ENCODE measurements at regions not wholly inside any gene's neighbourhood (a gene's known extent, or its start where the extent isn't known, plus 50 kb on each side); places are given as distances from the start of the nearest gene placed in this dataset.
"Not testable (repeated sequence)": the region's sequence is repeated elsewhere in the genome, so short reads cannot be mapped to it uniquely, and the experiment has no call there.

GRCh38 chr2:14074691-14075090, 557.8 kb upstream of the LRATD1 start:
- Histone ChIP-seq H3K27ac (ENCODE audit: low read length) (no peak overlapping the region), H3K27me3 (ENCODE audit: control insufficient read depth, insufficient read depth, low read length) (no peaks in the 10 kb centered on the region), H3K36me3 (ENCODE audit: control insufficient read depth, insufficient read depth, low read length) (no peaks in the 10 kb centered on the region), H3K4me3 (ENCODE audit: low read length) (no peak overlapping the region), H3K9me3 (replicated peaks; ENCODE audit: control insufficient read depth, low read depth, low read length) (no peaks in the 10 kb centered on the region), H3K4me1 (ENCODE audit: control insufficient read depth, insufficient read depth, low read length) (no peaks in the 10 kb centered on the region)
- WGBS (ENCODE audit: insufficient coverage) = no CpG with 5 or more reads among the region's 1 CpG
- DNase-seq = no peak

GRCh38 chr2:14079576-14079975, 552.9 kb upstream of the LRATD1 start:
- Histone ChIP-seq H3K27ac (ENCODE audit: low read length) (no peak overlapping the region), H3K9me3 (replicated peaks; ENCODE audit: control insufficient read depth, low read depth, low read length) (peaks cover 3% of the 10 kb centered on the region), H3K27me3 (ENCODE audit: control insufficient read depth, insufficient read depth, low read length) (no peaks in the 10 kb centered on the region), H3K4me3 (ENCODE audit: low read length) (no peak overlapping the region), H3K36me3 (ENCODE audit: control insufficient read depth, insufficient read depth, low read length) (no peaks in the 10 kb centered on the region), H3K4me1 (ENCODE audit: control insufficient read depth, insufficient read depth, low read length) (no peaks in the 10 kb centered on the region)
- DNase-seq = no peak
- WGBS (ENCODE audit: insufficient coverage) = no CpG with 5 or more reads among the region's 3 CpGs

- Histone ChIP-seq H3K36me3 (ENCODE audit: control insufficient read depth, insufficient read depth, low read length) (no peaks in the 10 kb centered on the region), H3K9me3 (replicated peaks; ENCODE audit: control insufficient read depth, low read depth, low read length) (peaks cover 3% of the 10 kb centered on the region), H3K27ac (ENCODE audit: low read length) (no peak overlapping the region), H3K4me1 (ENCODE audit: control insufficient read depth, insufficient read depth, low read length) (no peaks in the 10 kb centered on the region), H3K4me3 (ENCODE audit: low read length) (no peak overlapping the region), H3K27me3 (ENCODE audit: control insufficient read depth, insufficient read depth, low read length) (no peaks in the 10 kb centered on the region)
- no peak for DNase-seq
- WGBS (ENCODE audit: insufficient coverage) = 92% methylated on average over 1 of the region's 1 CpG
These were observed 551.0 kb upstream of the LRATD1 start for GRCh38 chr2:14081521-14081920.

GRCh38 chr2:14082640-14083039, 549.9 kb upstream of the LRATD1 start:
- Histone ChIP-seq H3K27me3 (ENCODE audit: control insufficient read depth, insufficient read depth, low read length) (no peaks in the 10 kb centered on the region), H3K27ac (ENCODE audit: low read length) (no peak overlapping the region), H3K36me3 (ENCODE audit: control insufficient read depth, insufficient read depth, low read length) (no peaks in the 10 kb centered on the region), H3K9me3 (replicated peaks; ENCODE audit: control insufficient read depth, low read depth, low read length) (peaks cover 3% of the 10 kb centered on the region), H3K4me1 (ENCODE audit: control insufficient read depth, insufficient read depth, low read length) (no peaks in the 10 kb centered on the region), H3K4me3 (ENCODE audit: low read length) (no peak overlapping the region)
- no peak for DNase-seq
- 84% methylated on average over 5 of the region's 5 CpGs for WGBS (ENCODE audit: insufficient coverage)

- H3K36me3 ChIP-seq (ENCODE audit: control insufficient read depth, insufficient read depth, low read length) = no peaks in the 10 kb centered on the region
- no peak overlapping the region for H3K4me3 ChIP-seq (ENCODE audit: low read length)
- no peaks in the 10 kb centered on the region for H3K27me3 ChIP-seq (ENCODE audit: control insufficient read depth, insufficient read depth, low read length)
- no peak for DNase-seq
- no peak overlapping the region for H3K27ac ChIP-seq (ENCODE audit: low read length)
- H3K9me3 ChIP-seq (replicated peaks; ENCODE audit: control insufficient read depth, low read depth, low read length) = no peaks in the 10 kb centered on the region
- no peaks in the 10 kb centered on the region for H3K4me1 ChIP-seq (ENCODE audit: control insufficient read depth, insufficient read depth, low read length)
- whole genome bisulfite sequencing (ENCODE audit: insufficient coverage) = no CpG with 5 or more reads among the region's 1 CpG
These were observed 537.9 kb upstream of the LRATD1 start for GRCh38 chr2:14094592-14094991.

GRCh38 chr2:14099101-14099500, 533.4 kb upstream of the LRATD1 start:
- H3K27ac ChIP-seq (ENCODE audit: low read length); H3K27me3 ChIP-seq (ENCODE audit: control insufficient read depth, insufficient read depth, low read length); DNase-seq; H3K9me3 ChIP-seq (replicated peaks; ENCODE audit: control insufficient read depth, low read depth, low read length); H3K4me1 ChIP-seq (ENCODE audit: control insufficient read depth, insufficient read depth, low read length); H3K36me3 ChIP-seq (ENCODE audit: control insufficient read depth, insufficient read depth, low read length); H3K4me3 ChIP-seq (ENCODE audit: low read length): not testable (repeated sequence)
- WGBS (ENCODE audit: insufficient coverage) = 97% methylated on average over 9 of the region's 9 CpGs

GRCh38 chr2:14114275-14114674, 518.2 kb upstream of the LRATD1 start:
- no CpG with 5 or more reads among the region's 2 CpGs for WGBS (ENCODE audit: insufficient coverage)
- no peak overlapping the region for H3K4me3 ChIP-seq (ENCODE audit: low read length)
- no peaks in the 10 kb centered on the region for H3K4me1 ChIP-seq (ENCODE audit: control insufficient read depth, insufficient read depth, low read length)
- no peak for DNase-seq
- no peaks in the 10 kb centered on the region for H3K9me3 ChIP-seq (replicated peaks; ENCODE audit: control insufficient read depth, low read depth, low read length)
- H3K36me3 ChIP-seq (ENCODE audit: control insufficient read depth, insufficient read depth, low read length) = no peaks in the 10 kb centered on the region
- no peaks in the 10 kb centered on the region for H3K27me3 ChIP-seq (ENCODE audit: control insufficient read depth, insufficient read depth, low read length)
- no peak overlapping the region for H3K27ac ChIP-seq (ENCODE audit: low read length)

GRCh38 chr2:14120376-14120775, 512.1 kb upstream of the LRATD1 start:
- Histone ChIP-seq H3K9me3 (replicated peaks; ENCODE audit: control insufficient read depth, low read depth, low read length) (no peaks in the 10 kb centered on the region), H3K27ac (ENCODE audit: low read length) (no peak overlapping the region), H3K27me3 (ENCODE audit: control insufficient read depth, insufficient read depth, low read length) (no peaks in the 10 kb centered on the region), H3K4me1 (ENCODE audit: control insufficient read depth, insufficient read depth, low read length) (no peaks in the 10 kb centered on the region), H3K36me3 (ENCODE audit: control insufficient read depth, insufficient read depth, low read length) (no peaks in the 10 kb centered on the region), H3K4me3 (ENCODE audit: low read length) (no peak overlapping the region)
- WGBS (ENCODE audit: insufficient coverage) = 80% methylated on average over 1 of the region's 3 CpGs
- no peak for DNase-seq

GRCh38 chr2:14123436-14124103, 508.9 kb upstream of the LRATD1 start:
- Histone ChIP-seq H3K27ac (ENCODE audit: low read length) (no peak overlapping the region), H3K4me3 (ENCODE audit: low read length) (no peak overlapping the region), H3K27me3 (ENCODE audit: control insufficient read depth, insufficient read depth, low read length) (no peaks in the 10 kb centered on the region), H3K4me1 (ENCODE audit: control insufficient read depth, insufficient read depth, low read length) (no peaks in the 10 kb centered on the region), H3K9me3 (replicated peaks; ENCODE audit: control insufficient read depth, low read depth, low read length) (no peaks in the 10 kb centered on the region), H3K36me3 (ENCODE audit: control insufficient read depth, insufficient read depth, low read length) (no peaks in the 10 kb centered on the region)
- DNase-seq = no peak
- WGBS (ENCODE audit: insufficient coverage) = 89% methylated on average over 3 of the region's 6 CpGs

- Histone ChIP-seq H3K36me3 (ENCODE audit: control insufficient read depth, insufficient read depth, low read length) (no peaks in the 10 kb centered on the region), H3K4me3 (ENCODE audit: low read length) (no peak overlapping the region), H3K27me3 (ENCODE audit: control insufficient read depth, insufficient read depth, low read length) (no peaks in the 10 kb centered on the region), H3K9me3 (replicated peaks; ENCODE audit: control insufficient read depth, low read depth, low read length) (no peaks in the 10 kb centered on the region), H3K4me1 (ENCODE audit: control insufficient read depth, insufficient read depth, low read length) (no peaks in the 10 kb centered on the region), H3K27ac (ENCODE audit: low read length) (peak overlapping the region; percentile 44)
- WGBS (ENCODE audit: insufficient coverage) = 57% methylated on average over 3 of the region's 7 CpGs
- peak; percentile 89 for DNase-seq
These were observed 506.8 kb upstream of the LRATD1 start for GRCh38 chr2:14125624-14126293.
